ENCODE measurements at regions not wholly inside any gene's neighbourhood (a gene's known extent, or its start where the extent isn't known, plus 50 kb on each side); places are given as distances from the start of the nearest gene placed in this dataset.

DNA sequence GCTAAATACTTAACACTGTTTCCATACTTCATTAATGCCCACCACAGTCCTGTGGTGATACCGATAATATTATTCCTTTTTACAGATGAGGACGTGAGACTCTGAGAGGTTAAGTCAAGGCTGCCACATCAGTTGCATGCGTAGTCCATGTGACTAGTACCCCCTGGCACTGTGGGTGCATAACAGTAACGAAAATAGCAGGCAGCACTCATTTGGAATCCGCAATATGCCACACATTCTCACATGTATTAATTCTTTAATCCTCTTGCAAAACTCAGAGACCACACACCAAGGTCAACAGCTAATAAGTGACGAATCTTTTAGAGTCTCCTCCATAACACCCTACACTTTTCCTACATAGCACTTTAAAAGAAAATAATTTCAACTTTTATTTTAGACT lies 99.5 kb upstream of the HABP2 start:
- H3K27me3 ChIP-seq (ENCODE audit: insufficient read depth in 3 of 3, low read length in 2 of 3): no peaks in the 10 kb centered on the region
- H3K9me3 ChIP-seq: no peaks in the 10 kb centered on the region
- no peaks in the 10 kb centered on the region for H3K36me3 ChIP-seq (ENCODE audit: insufficient read depth in 1 of 2, low read depth in 1 of 2)
- intact Hi-C loops (cut with DNase I): no loop called here
- DNase-seq (no peak), ATAC-seq (no peak)
- H3K4me3 ChIP-seq: no peak overlapping the region
- TF ChIP-seq, protein P1, sequence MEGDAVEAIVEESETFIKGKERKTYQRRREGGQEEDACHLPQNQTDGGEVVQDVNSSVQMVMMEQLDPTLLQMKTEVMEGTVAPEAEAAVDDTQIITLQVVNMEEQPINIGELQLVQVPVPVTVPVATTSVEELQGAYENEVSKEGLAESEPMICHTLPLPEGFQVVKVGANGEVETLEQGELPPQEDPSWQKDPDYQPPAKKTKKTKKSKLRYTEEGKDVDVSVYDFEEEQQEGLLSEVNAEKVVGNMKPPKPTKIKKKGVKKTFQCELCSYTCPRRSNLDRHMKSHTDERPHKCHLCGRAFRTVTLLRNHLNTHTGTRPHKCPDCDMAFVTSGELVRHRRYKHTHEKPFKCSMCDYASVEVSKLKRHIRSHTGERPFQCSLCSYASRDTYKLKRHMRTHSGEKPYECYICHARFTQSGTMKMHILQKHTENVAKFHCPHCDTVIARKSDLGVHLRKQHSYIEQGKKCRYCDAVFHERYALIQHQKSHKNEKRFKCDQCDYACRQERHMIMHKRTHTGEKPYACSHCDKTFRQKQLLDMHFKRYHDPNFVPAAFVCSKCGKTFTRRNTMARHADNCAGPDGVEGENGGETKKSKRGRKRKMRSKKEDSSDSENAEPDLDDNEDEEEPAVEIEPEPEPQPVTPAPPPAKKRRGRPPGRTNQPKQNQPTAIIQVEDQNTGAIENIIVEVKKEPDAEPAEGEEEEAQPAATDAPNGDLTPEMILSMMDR (IDR thresholded peaks at IDR 0.05): no peak
- WGBS, 3 donors: 83 to 87% (median 85%) methylated on average over 6 of the region's 6 CpGs
- H3K4me1 ChIP-seq: no peaks in the 10 kb centered on the region
- H3K27ac ChIP-seq: no peak overlapping the region

DNA sequence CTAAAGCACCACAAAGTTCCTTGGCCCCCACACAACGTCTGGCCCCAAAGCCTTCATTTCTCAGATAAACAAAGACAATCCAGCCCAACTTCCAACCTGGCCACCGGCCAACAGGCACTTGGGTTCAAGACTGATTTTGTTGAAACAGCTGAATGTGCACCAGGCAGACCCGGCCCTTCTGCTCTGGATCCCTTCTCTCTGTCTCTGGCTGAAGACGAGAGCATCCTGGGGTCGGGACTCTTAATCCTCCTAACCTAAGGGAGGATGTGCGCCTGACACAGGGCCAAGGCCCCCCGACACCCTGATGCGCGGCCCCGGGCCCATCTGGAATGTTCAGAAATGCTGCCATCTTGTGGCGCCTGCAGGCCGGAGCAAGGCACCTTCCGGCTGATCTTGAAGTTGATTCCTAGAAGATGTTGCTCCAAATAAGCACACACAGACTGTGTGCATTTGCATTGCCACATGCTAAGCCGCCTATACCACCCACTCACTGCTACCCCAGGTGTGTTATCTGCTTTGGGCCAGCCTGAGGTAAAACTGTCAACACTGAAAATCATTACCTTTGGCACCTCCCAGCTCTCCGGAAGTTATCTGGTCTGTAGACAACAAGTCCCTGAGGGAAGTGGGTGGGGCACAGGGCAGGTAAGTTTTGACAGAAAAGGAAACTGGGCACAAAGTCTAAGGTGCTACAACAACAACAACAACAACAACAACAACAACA lies 98.4 kb upstream of the HABP2 start:
- TF ChIP-seq, protein P1 (IDR thresholded peaks at IDR 0.05): peak; percentile 40
- ATAC-seq: peak in 2 of 4 donors; percentile 30 to 44
- Histone ChIP-seq H3K4me1 (no peaks in the 10 kb centered on the region), H3K27me3 (ENCODE audit: insufficient read depth in 3 of 3, low read length in 2 of 3) (no peaks in the 10 kb centered on the region), H3K27ac (no peak overlapping the region), H3K4me3 (no peak overlapping the region), H3K9me3 (no peaks in the 10 kb centered on the region), H3K36me3 (ENCODE audit: insufficient read depth in 1 of 2, low read depth in 1 of 2) (no peaks in the 10 kb centered on the region)
- intact Hi-C loops (cut with DNase I): no loop called here
- peak; percentile 46 to 67 for DNase-seq
- WGBS, 3 donors: 11 to 15% (median 13%) methylated on average over 15 of the region's 15 CpGs

DNA sequence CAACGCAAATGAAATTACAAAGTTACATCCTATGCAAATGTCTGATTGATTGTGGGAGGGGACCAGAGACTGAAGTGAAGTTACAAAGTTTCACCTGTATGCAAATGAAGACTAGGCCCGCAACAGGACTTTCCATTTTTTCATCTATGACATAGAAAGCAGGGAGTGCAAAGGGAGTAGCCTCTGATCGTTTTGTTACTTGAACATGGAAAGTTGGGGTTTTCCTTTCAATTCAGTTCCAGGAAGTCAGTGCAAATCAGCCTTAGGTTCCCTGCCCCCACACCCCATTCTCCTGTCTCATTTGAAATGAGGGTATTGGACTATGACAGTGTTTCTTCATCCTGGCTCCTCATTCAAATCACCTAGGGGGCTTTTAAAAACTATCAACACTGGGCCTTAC lies 96.9 kb upstream of the HABP2 start:
- 49 to 71% (median 50%) methylated on average over 3 of the region's 3 CpGs for WGBS, 3 donors
- Histone ChIP-seq H3K36me3 (ENCODE audit: insufficient read depth in 1 of 2, low read depth in 1 of 2) (no peaks in the 10 kb centered on the region), H3K27ac (no peak overlapping the region), H3K4me3 (no peak overlapping the region), H3K9me3 (no peaks in the 10 kb centered on the region), H3K27me3 (ENCODE audit: insufficient read depth in 3 of 3, low read length in 2 of 3) (no peaks in the 10 kb centered on the region), H3K4me1 (no peaks in the 10 kb centered on the region)
- intact Hi-C loops (cut with DNase I): no loop called here
- DNase-seq: no peak
- TF ChIP-seq, protein P1 (IDR thresholded peaks at IDR 0.05): no peak
- no peak for ATAC-seq

DNA sequence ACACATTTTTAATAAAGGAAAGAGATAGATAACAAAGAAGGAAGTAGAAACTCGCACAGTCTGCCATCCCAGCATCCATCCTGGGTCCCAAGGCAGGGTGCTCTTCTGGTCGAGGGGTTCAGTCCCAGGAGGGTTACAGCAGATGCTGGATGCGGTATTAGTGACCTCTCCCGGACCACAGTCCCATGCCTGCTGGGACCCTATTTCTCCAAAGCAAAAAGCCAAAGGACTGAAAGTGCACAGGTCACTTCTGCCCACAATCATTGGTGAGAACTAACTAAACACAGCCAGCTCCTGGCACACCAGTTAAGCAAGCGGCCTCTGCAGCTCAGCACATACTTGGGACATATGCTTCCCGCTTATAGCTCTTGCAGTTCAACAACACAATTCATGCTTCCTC lies 96.1 kb upstream of the HABP2 start:
- no peak overlapping the region for H3K4me3 ChIP-seq
- 89 to 93% (median 92%) methylated on average over 6 of the region's 6 CpGs for WGBS, 3 donors
- no peak for ATAC-seq
- H3K9me3 ChIP-seq: no peaks in the 10 kb centered on the region
- H3K4me1 ChIP-seq: no peaks in the 10 kb centered on the region
- no peaks in the 10 kb centered on the region for H3K36me3 ChIP-seq (ENCODE audit: insufficient read depth in 1 of 2, low read depth in 1 of 2)
- no peak overlapping the region for H3K27ac ChIP-seq
- DNase-seq: no peak
- intact Hi-C loops (cut with DNase I): no loop called here
- no peaks in the 10 kb centered on the region for H3K27me3 ChIP-seq (ENCODE audit: insufficient read depth in 3 of 3, low read length in 2 of 3)
- TF ChIP-seq, protein P1 (IDR thresholded peaks at IDR 0.05): no peak

DNA sequence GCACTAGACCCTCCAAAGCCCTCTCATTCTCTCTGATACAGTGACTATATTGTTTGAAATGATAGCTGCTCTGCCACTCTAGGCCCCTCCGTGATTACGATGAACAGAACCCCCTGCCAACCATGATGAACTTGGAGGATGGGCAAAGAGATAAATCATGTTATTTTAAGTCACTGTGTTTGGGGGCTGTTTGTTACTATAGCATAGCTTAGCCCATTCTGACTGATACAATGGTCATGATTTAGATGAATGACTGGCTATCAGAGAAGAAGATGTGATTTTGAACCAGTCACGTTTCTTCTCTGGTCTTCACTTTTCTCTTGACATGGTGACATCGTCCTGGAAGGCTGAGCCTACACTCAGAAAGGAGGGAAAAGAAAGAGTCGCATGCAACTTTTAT lies 95.4 kb upstream of the HABP2 start:
- intact Hi-C loops (cut with DNase I): no loop called here
- WGBS, 3 donors: 93 to 95% (median 95%) methylated on average over 5 of the region's 5 CpGs
- Histone ChIP-seq H3K36me3 (ENCODE audit: insufficient read depth in 1 of 2, low read depth in 1 of 2) (no peaks in the 10 kb centered on the region), H3K4me3 (no peak overlapping the region), H3K27ac (no peak overlapping the region), H3K9me3 (no peaks in the 10 kb centered on the region), H3K4me1 (no peaks in the 10 kb centered on the region), H3K27me3 (ENCODE audit: insufficient read depth in 3 of 3, low read length in 2 of 3) (no peaks in the 10 kb centered on the region)
- TF ChIP-seq, protein P1 (IDR thresholded peaks at IDR 0.05): no peak
- ATAC-seq: no peak
- no peak for DNase-seq

Measured in psoas muscle (tissue), 7 donors.